CD14-positive monocyte (primary cell): ENCODE measurements at regions not wholly inside any gene's neighbourhood (a gene's known extent, or its start where the extent isn't known, plus 50 kb on each side); places are given as distances from the start of the nearest gene placed in this dataset.

ENCODE experiments used
- DNase-seq, 3 donors: peaks; one replicate each; pipeline ENCODE4 v3.0.0-alpha.2; 2011 to 2022
- H2AFZ ChIP-seq: 2 replicates; pipeline ENCODE4 v1.6.0; 2012; ENCODE audit warnings: mild to moderate bottlenecking, low read depth, low read length, inconsistent platforms; ENCODE audit not compliant: insufficient read depth, poor library complexity, severe bottlenecking
- H3K27ac ChIP-seq, 2 donors: 1 replicate in 1 of 2; 2 replicates in 1 of 2; pipeline ENCODE4 v1.5.1; 2012 to 2013; ENCODE audit warnings: low read length in 2 of 2, control low read depth in 1 of 2, inconsistent platforms in 1 of 2, low read depth in 1 of 2, mild to moderate bottlenecking in 1 of 2
- H3K27me3 ChIP-seq, 2 donors: one replicate each; pipeline versions ENCODE4 v1.6.0 to v1.6.1; 2011 to 2013; ENCODE audit warnings: low read length in 2 of 2; ENCODE audit not compliant: control insufficient read depth in 2 of 2, insufficient read depth in 2 of 2
- H3K36me3 ChIP-seq, 2 donors: replicated peaks in 1 of 2; 1 replicate in 1 of 2; 2 replicates in 1 of 2; pipeline versions ENCODE4 v1.5.1 to v1.6.1; 2012 to 2013; ENCODE audit warnings: low read length in 2 of 2, control low read depth in 1 of 2, inconsistent platforms in 1 of 2, mild to moderate bottlenecking in 1 of 2; ENCODE audit not compliant: insufficient read depth in 2 of 2, control insufficient read depth in 1 of 2
- H3K4me1 ChIP-seq, 2 donors: 1 replicate in 1 of 2; 2 replicates in 1 of 2; pipeline versions ENCODE4 v1.5.1 to v1.6.1; 2012 to 2013; ENCODE audit warnings: low read length in 2 of 2, control low read depth in 1 of 2, inconsistent platforms in 1 of 2, mild to moderate bottlenecking in 1 of 2, moderate library complexity in 1 of 2; ENCODE audit not compliant: insufficient read depth in 2 of 2, control insufficient read depth in 1 of 2
- H3K4me2 ChIP-seq: replicated peaks from 2 replicates; pipeline ENCODE3; 2012; ENCODE audit warnings: low read length, moderate library complexity, mild to moderate bottlenecking; ENCODE audit not compliant: poor library complexity, severe bottlenecking; ENCODE audit errors: extremely low read depth
- H3K4me3 ChIP-seq, 3 experiments: fragments of 200-600 bp in 1 of 3; sonication (generic) in 1 of 3; replicated peaks in 1 of 3; 1 replicate in 2 of 3; 2 replicates in 1 of 3; pipeline ENCODE4 v1.5.1; 2011 to 2013; ENCODE audit warnings: low read length in 3 of 3, mild to moderate bottlenecking in 3 of 3, control low read depth in 2 of 3, low read depth in 2 of 3, inconsistent platforms in 1 of 3, moderate library complexity in 1 of 3
- H3K79me2 ChIP-seq: 2 replicates; pipeline ENCODE4 v1.6.0; 2012; ENCODE audit warnings: mild to moderate bottlenecking, control low read depth, inconsistent platforms, low read length, moderate library complexity; ENCODE audit not compliant: insufficient read depth
- H3K9ac ChIP-seq: 2 replicates; pipeline ENCODE4 v1.6.0; 2017; ENCODE audit warnings: low read length, mild to moderate bottlenecking; ENCODE audit not compliant: insufficient read depth, poor library complexity, severe bottlenecking
- H3K9me3 ChIP-seq, 2 donors: replicated peaks in 1 of 2; 1 replicate in 1 of 2; 2 replicates in 1 of 2; pipeline versions ENCODE4 v1.5.1 to v1.6.1; 2012 to 2013; ENCODE audit warnings: low read length in 2 of 2, control low read depth in 1 of 2; ENCODE audit not compliant: control insufficient read depth in 1 of 2, insufficient read depth in 1 of 2
- H4K20me1 ChIP-seq: 2 replicates; pipeline ENCODE4 v1.6.0; 2012; ENCODE audit warnings: mild to moderate bottlenecking, low read length, control low read depth, moderate library complexity; ENCODE audit not compliant: insufficient read depth
- H3K27ac Mint-ChIP-seq, 7 donors: one replicate each; pipeline ENCODE4 v1.8.0; 2020; ENCODE audit warnings: mild to moderate bottlenecking in 7 of 7, mixed read lengths in 7 of 7, moderate library complexity in 6 of 7, inconsistent platforms in 2 of 7
- H3K27me3 Mint-ChIP-seq, 3 donors: one replicate each; pipeline ENCODE4 v1.8.0; 2021 to 2022; ENCODE audit warnings: low read depth in 3 of 3, mild to moderate bottlenecking in 3 of 3, mixed read lengths in 3 of 3, moderate library complexity in 3 of 3, inconsistent platforms in 1 of 3
- H3K36me3 Mint-ChIP-seq, 2 donors: one replicate each; pipeline ENCODE4 v1.8.0; 2020; ENCODE audit warnings: mixed read lengths in 2 of 2, inconsistent platforms in 1 of 2, mild to moderate bottlenecking in 1 of 2
- H3K4me1 Mint-ChIP-seq: one replicate; pipeline ENCODE4 v1.8.0; 2020; ENCODE audit warnings: mild to moderate bottlenecking, mixed read lengths
- H3K4me3 Mint-ChIP-seq, 2 donors: one replicate each; pipeline ENCODE4 v1.8.0; 2020; ENCODE audit warnings: mild to moderate bottlenecking in 2 of 2, mixed read lengths in 2 of 2, moderate library complexity in 1 of 2
- H3K9me3 Mint-ChIP-seq, 7 donors: one replicate each; pipeline ENCODE4 v1.8.0; 2020 to 2022; ENCODE audit warnings: mixed read lengths in 7 of 7, mild to moderate bottlenecking in 6 of 7, moderate library complexity in 6 of 7, inconsistent platforms in 2 of 7
- intact Hi-C, 2 donors: fragments of 100-400 bp; cut with micrococcal nuclease; formaldehyde crosslinking; loops; one replicate each; pipeline versions ENCODE4 v1.15.0 to v1.15.1; 2023
- TF ChIP-seq, protein P1 (sequence below): fragments of 200-600 bp; IDR thresholded peaks from one replicate; pipeline ENCODE4 v1.8.0; 2022; ENCODE audit warnings: antibody characterized with exemption, mild to moderate bottlenecking

DNA sequence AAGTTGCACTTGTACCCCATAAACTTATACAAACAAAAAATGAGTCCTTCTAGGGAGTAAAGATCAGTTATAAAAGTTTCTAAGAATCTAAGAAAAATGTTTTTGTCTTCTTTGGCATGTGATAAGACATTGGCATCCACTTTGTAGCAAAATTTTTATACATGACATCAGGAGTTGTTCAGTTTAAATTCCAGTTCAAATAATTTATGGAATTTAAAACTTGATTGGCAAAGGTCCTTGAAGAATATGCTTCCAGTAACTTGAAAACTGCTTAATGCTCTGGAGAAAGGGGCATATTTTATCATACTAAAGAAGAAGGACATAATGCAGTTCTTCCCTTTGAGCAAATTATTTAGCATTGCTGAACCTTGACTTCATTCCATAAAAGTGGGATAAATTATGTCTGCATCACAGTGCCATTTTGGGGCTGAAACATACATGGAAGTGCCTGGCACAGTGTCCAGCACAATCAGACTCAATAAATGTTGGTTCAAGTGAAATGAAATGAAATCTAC, 163.3 kb upstream of the IL15 start:
- no peaks in the 10 kb centered on the region for H3K79me2 ChIP-seq
- H4K20me1 ChIP-seq: peaks cover 5% of the 10 kb centered on the region
- H3K4me3 ChIP-seq: no peak overlapping the region
- no peaks in the 10 kb centered on the region for H3K4me1 ChIP-seq
- Mint-ChIP-seq H3K9me3 (peaks cover 0 to 7% (median 2%) of the 10 kb centered on the region in 7 donors), H3K36me3 (peaks cover 0 to 4% of the 10 kb centered on the region in 2 donors), H3K27ac (no peak overlapping the region), H3K4me1 (no peaks in the 10 kb centered on the region), H3K27me3 (peaks cover 0 to 2% (median 0%) of the 10 kb centered on the region in 3 donors), H3K4me3 (no peak overlapping the region)
- no peak overlapping the region for H3K4me2 ChIP-seq
- DNase-seq: no peak
- TF ChIP-seq, protein P1, sequence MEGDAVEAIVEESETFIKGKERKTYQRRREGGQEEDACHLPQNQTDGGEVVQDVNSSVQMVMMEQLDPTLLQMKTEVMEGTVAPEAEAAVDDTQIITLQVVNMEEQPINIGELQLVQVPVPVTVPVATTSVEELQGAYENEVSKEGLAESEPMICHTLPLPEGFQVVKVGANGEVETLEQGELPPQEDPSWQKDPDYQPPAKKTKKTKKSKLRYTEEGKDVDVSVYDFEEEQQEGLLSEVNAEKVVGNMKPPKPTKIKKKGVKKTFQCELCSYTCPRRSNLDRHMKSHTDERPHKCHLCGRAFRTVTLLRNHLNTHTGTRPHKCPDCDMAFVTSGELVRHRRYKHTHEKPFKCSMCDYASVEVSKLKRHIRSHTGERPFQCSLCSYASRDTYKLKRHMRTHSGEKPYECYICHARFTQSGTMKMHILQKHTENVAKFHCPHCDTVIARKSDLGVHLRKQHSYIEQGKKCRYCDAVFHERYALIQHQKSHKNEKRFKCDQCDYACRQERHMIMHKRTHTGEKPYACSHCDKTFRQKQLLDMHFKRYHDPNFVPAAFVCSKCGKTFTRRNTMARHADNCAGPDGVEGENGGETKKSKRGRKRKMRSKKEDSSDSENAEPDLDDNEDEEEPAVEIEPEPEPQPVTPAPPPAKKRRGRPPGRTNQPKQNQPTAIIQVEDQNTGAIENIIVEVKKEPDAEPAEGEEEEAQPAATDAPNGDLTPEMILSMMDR: no peak
- H3K9me3 ChIP-seq: peaks cover 0 to 3% of the 10 kb centered on the region in 2 donors
- H2AFZ ChIP-seq: no peak overlapping the region
- no peak overlapping the region for H3K27ac ChIP-seq
- H3K36me3 ChIP-seq: no peaks in the 10 kb centered on the region
- intact Hi-C loops: no loop called here
- no peak overlapping the region for H3K9ac ChIP-seq
- no peaks in the 10 kb centered on the region for H3K27me3 ChIP-seq

DNA sequence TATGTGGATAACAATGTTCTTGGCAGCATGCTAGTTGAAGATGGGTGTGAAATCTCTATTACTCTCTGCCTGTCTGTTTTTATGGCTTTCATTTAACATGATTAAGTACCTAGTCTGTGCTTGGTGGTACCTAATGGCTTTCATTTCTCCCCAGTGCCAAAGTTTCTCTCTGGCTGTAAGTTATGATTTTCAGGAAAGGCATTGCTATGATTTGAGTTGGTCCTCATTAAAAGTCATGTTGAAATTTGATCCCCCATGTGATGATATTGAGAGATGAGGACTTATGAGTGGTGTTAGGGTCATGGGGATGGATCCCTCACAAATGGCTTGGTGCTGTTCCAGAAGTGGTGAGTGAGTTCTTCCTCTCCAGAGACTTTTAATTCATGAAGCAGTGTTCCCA, 162.4 kb upstream of the IL15 start:
- Histone ChIP-seq H3K4me1 (no peaks in the 10 kb centered on the region), H3K79me2 (no peaks in the 10 kb centered on the region), H3K9me3 (peaks cover 3 to 4% of the 10 kb centered on the region in 2 donors), H3K36me3 (no peaks in the 10 kb centered on the region), H4K20me1 (peaks cover 5% of the 10 kb centered on the region), H3K27me3 (no peaks in the 10 kb centered on the region), H3K9ac (no peak overlapping the region), H3K27ac (no peak overlapping the region), H2AFZ (no peak overlapping the region), H3K4me3 (no peak overlapping the region), H3K4me2 (no peak overlapping the region)
- H3K9me3 Mint-ChIP-seq: peaks cover 0 to 9% (median 3%) of the 10 kb centered on the region in 7 donors
- H3K36me3 Mint-ChIP-seq: peaks cover 0 to 4% of the 10 kb centered on the region in 2 donors
- H3K27me3 Mint-ChIP-seq: peaks cover 0 to 2% (median 0%) of the 10 kb centered on the region in 3 donors
- H3K27ac Mint-ChIP-seq: no peak overlapping the region
- H3K4me1 Mint-ChIP-seq: no peaks in the 10 kb centered on the region
- H3K4me3 Mint-ChIP-seq: no peak overlapping the region
- DNase-seq: no peak
- TF ChIP-seq, protein P1: no peak
- intact Hi-C loops: no loop called here
